Pancreas (tissue), 10 donors: ENCODE measurements at regions not wholly inside any gene's neighbourhood (a gene's known extent, or its start where the extent isn't known, plus 50 kb on each side); places are given as distances from the start of the nearest gene placed in this dataset.
"Not testable (repeated sequence)": the region's sequence is repeated elsewhere in the genome, so short reads cannot be mapped to it uniquely, and the experiment has no call there.

Experiments used
- ATAC-seq, 4 donors: fragments of 200-7000 bp; cut with Tn5 transposase; one replicate each; pipeline versions ENCODE4 v1.8.0 to v1.9.1; 2020; ENCODE audit warnings: mild to moderate bottlenecking in 4 of 4, moderate library complexity in 4 of 4
- DNase-seq, 6 donors: peaks; one replicate each; pipeline ENCODE4 v3.0.0-alpha.2; 2020
- FAIRE-seq: peaks from 2 replicates; lab custom pipeline; 2012; peaks lifted over from hg19 to GRCh38; lab: Jason Lieb, UNC
- H3K27ac ChIP-seq, 4 donors: fragments of 200-600 bp; sonication (generic); 1 replicate in 3 of 4; 2 replicates in 1 of 4; pipeline versions ENCODE4 v1.5.0 to v1.8.0; 2020
- H3K27me3 ChIP-seq, 4 donors: fragments of 200-600 bp; one replicate each; pipeline ENCODE4 v1.8.0; 2021
- H3K36me3 ChIP-seq, 3 donors: fragments of 200-600 bp; sonication (generic) in 1 of 3; one replicate each; pipeline versions ENCODE4 v1.5.0 to v1.8.0; 2020 to 2021
- H3K4me1 ChIP-seq, 3 donors: fragments of 200-600 bp; one replicate each; pipeline ENCODE4 v1.8.0; 2021
- H3K4me3 ChIP-seq, 4 donors: fragments of 200-600 bp; sonication (generic) in 2 of 4; one replicate each; pipeline versions ENCODE4 v1.5.0 to v1.8.0; 2020 to 2021
- H3K9me3 ChIP-seq, 4 donors: fragments of 200-600 bp; one replicate each; pipeline ENCODE4 v1.8.0; 2021
- WGBS, 2 donors: extraction: QIAGEN DNeasy Blood & Tissue Kit; methylation state at CpG; one replicate each; pipeline ENCODE4 v1.1.7; 2013; 5-methylcytosine and 5-hydroxymethylcytosine counted together
- intact Hi-C, 3 donors: fragments of 100-400 bp; cut with DNase I; formaldehyde crosslinking; loops; one replicate each; pipeline versions ENCODE4 v1.11.1 to v1.14.2; 2022
- TF ChIP-seq, protein P1 (sequence below), 4 donors: fragments of 200-600 bp; sonication (generic) in 3 of 4; IDR thresholded peaks; one replicate each; pipeline versions ENCODE4 v1.5.0 to v1.8.0; 2021; ENCODE audit warnings: antibody characterized with exemption in 4 of 4
- donor health status: healthy with polysubstance abuse.
- donor health status: DM: no; HTN: no; CAD: no; lungs with moderate emphysema.
- donor health status: DM: no; HTN: no; CAD: no.
- donor health status: control.
- donor health status: control.
- donor health status: Bipolar disorder and iron deficiency.
- donor health status: DM: yes; HTN: yes; CAD: no.
- donor health status: DM: no; HTN: no; CAD: no.
- donor health status: DM: no; HTN: no; CAD: no.
- donor health status: DM: yes; HTN: yes; CAD: no.

- intact Hi-C loops, result no loop called here
- no peak overlapping the region for H3K4me3 ChIP-seq
- H3K36me3 ChIP-seq, result no peaks in the 10 kb centered on the region
- no peaks in the 10 kb centered on the region for H3K27me3 ChIP-seq
- no peaks in the 10 kb centered on the region for H3K9me3 ChIP-seq
- TF ChIP-seq, protein P1, sequence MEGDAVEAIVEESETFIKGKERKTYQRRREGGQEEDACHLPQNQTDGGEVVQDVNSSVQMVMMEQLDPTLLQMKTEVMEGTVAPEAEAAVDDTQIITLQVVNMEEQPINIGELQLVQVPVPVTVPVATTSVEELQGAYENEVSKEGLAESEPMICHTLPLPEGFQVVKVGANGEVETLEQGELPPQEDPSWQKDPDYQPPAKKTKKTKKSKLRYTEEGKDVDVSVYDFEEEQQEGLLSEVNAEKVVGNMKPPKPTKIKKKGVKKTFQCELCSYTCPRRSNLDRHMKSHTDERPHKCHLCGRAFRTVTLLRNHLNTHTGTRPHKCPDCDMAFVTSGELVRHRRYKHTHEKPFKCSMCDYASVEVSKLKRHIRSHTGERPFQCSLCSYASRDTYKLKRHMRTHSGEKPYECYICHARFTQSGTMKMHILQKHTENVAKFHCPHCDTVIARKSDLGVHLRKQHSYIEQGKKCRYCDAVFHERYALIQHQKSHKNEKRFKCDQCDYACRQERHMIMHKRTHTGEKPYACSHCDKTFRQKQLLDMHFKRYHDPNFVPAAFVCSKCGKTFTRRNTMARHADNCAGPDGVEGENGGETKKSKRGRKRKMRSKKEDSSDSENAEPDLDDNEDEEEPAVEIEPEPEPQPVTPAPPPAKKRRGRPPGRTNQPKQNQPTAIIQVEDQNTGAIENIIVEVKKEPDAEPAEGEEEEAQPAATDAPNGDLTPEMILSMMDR (IDR thresholded peaks at IDR 0.05), result no peak
- no peak overlapping the region for H3K27ac ChIP-seq
- WGBS, 2 donors, result 80 to 82% methylated on average over 19 of the region's 19 CpGs
- no peaks in the 10 kb centered on the region for H3K4me1 ChIP-seq
- ATAC-seq (no peak), FAIRE-seq (no peak), DNase-seq (no peak)
These were observed 259.7 kb upstream of the MGMT start for GRCh38 chr10:129207297-129207696.

- no peak for FAIRE-seq
- WGBS, 2 donors, result 56 to 66% methylated on average over 5 of the region's 5 CpGs
- no peak for DNase-seq
- Histone ChIP-seq H3K27ac (no peak overlapping the region), H3K9me3 (no peaks in the 10 kb centered on the region), H3K27me3 (peaks cover 0 to 13% (median 0%) of the 10 kb centered on the region in 4 donors), H3K4me3 (no peak overlapping the region), H3K36me3 (no peaks in the 10 kb centered on the region), H3K4me1 (no peaks in the 10 kb centered on the region)
- intact Hi-C loops, result no loop called here
- no peak for ATAC-seq
- TF ChIP-seq, protein P1 (IDR thresholded peaks at IDR 0.05), result no peak
These were observed 256.2 kb upstream of the MGMT start for GRCh38 chr10:129210876-129211275.

DNA sequence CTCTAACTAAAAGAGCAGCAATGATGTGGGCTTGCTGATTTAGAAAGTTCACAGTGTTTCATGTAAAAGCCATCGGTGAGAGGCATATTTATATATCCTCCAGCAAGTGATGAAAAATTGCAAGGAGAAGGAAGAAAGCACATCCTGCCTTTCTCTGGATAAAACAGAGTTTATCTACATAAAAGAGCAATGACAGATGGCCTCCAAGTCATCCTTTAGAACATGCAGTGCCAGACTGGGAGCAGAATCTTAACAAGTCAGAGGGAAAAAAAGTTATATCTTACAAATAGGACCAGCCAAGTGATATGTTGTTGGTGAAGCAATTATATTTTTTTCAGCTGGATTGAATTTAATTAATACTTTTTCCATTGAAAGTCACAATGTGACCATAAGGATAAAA, 253.8 kb upstream of the MGMT start:
- peaks cover 0 to 19% (median 0%) of the 10 kb centered on the region in 4 donors for H3K27me3 ChIP-seq
- 66 to 83% methylated on average over 1 of the region's 1 CpG for whole genome bisulfite sequencing, 2 donors
- H3K4me3 ChIP-seq, result no peak overlapping the region
- intact Hi-C loops, result no loop called here
- FAIRE-seq (no peak), DNase-seq (no peak), ATAC-seq (no peak)
- H3K36me3 ChIP-seq, result no peaks in the 10 kb centered on the region
- H3K4me1 ChIP-seq, result no peaks in the 10 kb centered on the region
- TF ChIP-seq, protein P1 (IDR thresholded peaks at IDR 0.05), result no peak
- no peaks in the 10 kb centered on the region for H3K9me3 ChIP-seq
- H3K27ac ChIP-seq, result no peak overlapping the region

GRCh38 chr10:129213996-129214395, 253.0 kb upstream of the MGMT start:
- H3K4me1 ChIP-seq, ATAC-seq, H3K27ac ChIP-seq, H3K9me3 ChIP-seq, intact Hi-C loops, H3K4me3 ChIP-seq, DNase-seq, H3K36me3 ChIP-seq, FAIRE-seq: not testable (repeated sequence)
- H3K27me3 ChIP-seq, result peaks cover 0 to 19% (median 0%) of the 10 kb centered on the region in 4 donors
- 75 to 83% methylated on average over 5 of the region's 5 CpGs for WGBS, 2 donors

GRCh38 chr10:129219364-129219763, 247.7 kb upstream of the MGMT start:
- Histone ChIP-seq H3K27me3 (peaks cover 0 to 19% (median 0%) of the 10 kb centered on the region in 4 donors), H3K9me3 (no peaks in the 10 kb centered on the region), H3K4me1 (no peaks in the 10 kb centered on the region), H3K4me3 (no peak overlapping the region), H3K36me3 (no peaks in the 10 kb centered on the region), H3K27ac (no peak overlapping the region)
- intact Hi-C loops, result no loop called here
- TF ChIP-seq, protein P1 (IDR thresholded peaks at IDR 0.05), result no peak
- FAIRE-seq (no peak), DNase-seq (no peak), ATAC-seq (no peak)
- WGBS, 2 donors, result 61 to 75% methylated on average over 5 of the region's 5 CpGs
